ENCODE measurements at regions not wholly inside any gene's neighbourhood (a gene's known extent, or its start where the extent isn't known, plus 50 kb on each side); places are given as distances from the start of the nearest gene placed in this dataset.

DNA sequence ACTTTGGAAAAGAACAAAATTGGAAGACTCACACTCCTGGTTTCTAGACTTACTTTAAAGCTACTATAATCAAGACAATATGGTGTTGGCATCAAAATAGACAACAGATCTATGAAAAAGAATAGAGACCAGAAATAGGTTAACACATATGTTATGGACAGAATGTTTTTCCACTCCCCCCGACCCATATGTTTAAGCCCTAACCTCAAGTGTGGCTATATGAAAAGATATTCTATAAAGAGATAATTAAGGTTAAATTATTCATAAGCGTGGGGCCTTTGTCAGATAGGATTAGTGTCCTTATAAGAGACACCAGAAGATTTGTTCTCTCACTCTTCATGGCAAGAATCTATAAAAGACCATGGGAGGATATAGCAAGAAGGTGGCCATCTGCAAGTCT is 440.0 kb downstream of the AASDHPPT start:
- peaks cover 0 to 19% (median 0%) of the 10 kb centered on the region in 11 donors for H3K9me3 ChIP-seq
- no peaks in the 10 kb centered on the region for H3K36me3 ChIP-seq
- WGBS, 2 donors, result 87 to 89% methylated on average over 2 of the region's 2 CpGs
- no peak for ATAC-seq
- no peak overlapping the region for H3K4me3 ChIP-seq
- no peak overlapping the region for H3K27ac ChIP-seq
- H3K4me1 ChIP-seq, result no peaks in the 10 kb centered on the region
- no peak for TF ChIP-seq CTCF (IDR thresholded peaks at IDR 0.05)
- no peaks in the 10 kb centered on the region for H3K27me3 ChIP-seq
- no peak for DNase-seq
- intact Hi-C loops (cut with DNase I), result no loop called here

DNA sequence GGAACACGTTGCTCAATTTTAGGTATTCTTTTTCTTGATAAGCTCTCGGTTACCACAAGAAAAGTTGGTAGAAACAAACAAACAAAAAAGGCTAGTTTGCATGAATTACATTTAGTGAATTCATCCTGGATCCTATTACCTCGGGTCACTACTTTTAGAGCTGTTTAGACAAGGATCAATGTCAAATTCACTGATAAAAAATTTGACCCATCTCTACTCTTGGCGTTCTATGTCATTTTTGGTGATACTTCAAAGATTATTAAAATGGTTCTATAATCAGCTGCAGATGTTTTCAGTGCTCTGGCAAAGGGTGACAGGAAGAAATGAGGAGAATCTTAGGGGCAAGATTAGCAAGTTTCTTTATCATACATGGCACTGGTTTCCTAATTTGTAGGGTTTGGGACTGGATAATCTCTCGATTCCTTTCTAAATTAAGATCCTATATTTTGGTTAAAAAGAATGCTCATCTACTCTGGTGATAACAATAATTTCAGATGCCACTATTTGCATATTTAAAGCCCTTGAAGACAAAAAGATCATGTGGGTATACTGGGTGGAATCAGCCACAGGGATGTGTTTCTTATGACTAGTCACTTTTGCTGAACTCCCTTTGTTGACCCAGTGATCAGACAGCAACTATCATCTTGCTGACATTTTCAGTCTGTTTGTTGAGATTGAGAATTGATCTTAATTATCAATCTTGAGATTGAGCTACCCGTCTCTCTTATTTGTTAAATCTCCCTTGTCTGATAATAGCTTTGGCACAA is 442.9 kb downstream of the AASDHPPT start:
- intact Hi-C loops (cut with DNase I), result no loop called here

GRCh38 chr11:106520920-106521319 is 443.5 kb downstream of the AASDHPPT start:
- H3K27me3 ChIP-seq, result no peaks in the 10 kb centered on the region
- H3K4me3 ChIP-seq, result no peak overlapping the region
- H3K4me1 ChIP-seq, result no peaks in the 10 kb centered on the region
- TF ChIP-seq CTCF (IDR thresholded peaks at IDR 0.05), result no peak
- H3K36me3 ChIP-seq, result no peaks in the 10 kb centered on the region
- no peak for ATAC-seq
- no peak overlapping the region for H3K27ac ChIP-seq
- WGBS, 2 donors, result 88 to 91% methylated on average over 1 of the region's 1 CpG
- intact Hi-C loops (cut with DNase I), result no loop called here
- no peak for DNase-seq
- peaks cover 0 to 13% (median 0%) of the 10 kb centered on the region in 11 donors for H3K9me3 ChIP-seq

More for the DNA sequence above, 442.9 kb downstream of the AASDHPPT start:
- no peak overlapping the region for H3K27ac ChIP-seq
- DNase-seq (no peak), ATAC-seq (no peak)
- no peaks in the 10 kb centered on the region for H3K27me3 ChIP-seq
- no peaks in the 10 kb centered on the region for H3K4me1 ChIP-seq
- WGBS, 2 donors, result 76 to 77% methylated on average over 6 of the region's 6 CpGs
- no peak for TF ChIP-seq CTCF (IDR thresholded peaks at IDR 0.05)
- peaks cover 0 to 13% (median 0%) of the 10 kb centered on the region in 11 donors for H3K9me3 ChIP-seq
- H3K36me3 ChIP-seq, result no peaks in the 10 kb centered on the region
- no peak overlapping the region for H3K4me3 ChIP-seq

- ATAC-seq, result no peak
- Histone ChIP-seq H3K4me1 (no peaks in the 10 kb centered on the region), H3K9me3 (peaks cover 0 to 4% (median 0%) of the 10 kb centered on the region in 11 donors), H3K27me3 (no peaks in the 10 kb centered on the region), H3K36me3 (no peaks in the 10 kb centered on the region), H3K4me3 (no peak overlapping the region), H3K27ac (no peak overlapping the region)
- WGBS, 2 donors, result 71 to 80% methylated on average over 2 of the region's 2 CpGs
- intact Hi-C loops (cut with DNase I), result no loop called here
- DNase-seq, result no peak
- no peak for TF ChIP-seq CTCF (IDR thresholded peaks at IDR 0.05)
Measured at GRCh38 chr11:106523171-106523570, 445.7 kb downstream of the AASDHPPT start.
